Loucy (cell line): ENCODE measurements at regions not wholly inside any gene's neighbourhood (a gene's known extent, or its start where the extent isn't known, plus 50 kb on each side); places are given as distances from the start of the nearest gene placed in this dataset.

Experiments used
- H2AFZ ChIP-seq: fragments of 200-600 bp; sonication (generic); 2 replicates; pipeline ENCODE4 v1.6.0; 2016; ENCODE audit warnings: antibody characterized with exemption, mild to moderate bottlenecking, low read length, moderate library complexity
- H3F3A ChIP-seq: fragments of 200-600 bp; 2 replicates; pipeline ENCODE4 v1.6.0; 2016; ENCODE audit warnings: antibody characterized with exemption, low read depth, mild to moderate bottlenecking
- H3K27me3 ChIP-seq: fragments of 200-600 bp; sonication (generic); 2 replicates; pipeline ENCODE4 v1.6.1; 2014; ENCODE audit warnings: low read length, mild to moderate bottlenecking; ENCODE audit not compliant: insufficient read depth, poor library complexity, severe bottlenecking
- H3K36me3 ChIP-seq: fragments of 200-600 bp; sonication (generic); 2 replicates; pipeline ENCODE4 v1.6.1; 2016; ENCODE audit warnings: low read length; ENCODE audit not compliant: insufficient read depth
- H3K4me1 ChIP-seq: fragments of 200-600 bp; sonication (generic); 2 replicates; pipeline ENCODE4 v1.5.1; 2014; ENCODE audit warnings: low read length, mild to moderate bottlenecking; ENCODE audit not compliant: insufficient read depth, poor library complexity, severe bottlenecking
- H3K4me2 ChIP-seq: fragments of 200-600 bp; sonication (generic); 2 replicates; pipeline ENCODE4 v1.6.0; 2014; ENCODE audit warnings: antibody characterized with exemption, low read length, low read depth, mild to moderate bottlenecking; ENCODE audit not compliant: poor library complexity, severe bottlenecking
- H3K4me3 ChIP-seq: fragments of 200-600 bp; sonication (generic); 2 replicates; pipeline ENCODE4 v1.5.1; 2014; ENCODE audit warnings: low read length, mild to moderate bottlenecking, mixed read lengths; ENCODE audit not compliant: poor library complexity, severe bottlenecking
- H3K79me2 ChIP-seq: fragments of 200-600 bp; sonication (generic); 2 replicates; pipeline ENCODE4 v1.6.1; 2014; ENCODE audit warnings: low read length; ENCODE audit not compliant: insufficient read depth
- H3K9ac ChIP-seq: fragments of 200-600 bp; sonication (generic); 2 replicates; pipeline ENCODE4 v1.6.0; 2014; ENCODE audit warnings: mild to moderate bottlenecking, low read depth, low read length, moderate library complexity; ENCODE audit not compliant: poor library complexity, severe bottlenecking
- H3K9me2 ChIP-seq: fragments of 200-600 bp; sonication (generic); replicated peaks from 2 replicates; pipeline ENCODE4 v1.6.1; 2016; ENCODE audit warnings: low read depth, low read length, mixed read lengths
- H3K9me3 ChIP-seq: fragments of 200-600 bp; sonication (generic); 2 replicates; pipeline ENCODE4 v1.6.1; 2014; ENCODE audit warnings: mild to moderate bottlenecking, antibody characterized with exemption, low read length, low read depth; ENCODE audit not compliant: insufficient read depth
- H4K20me1 ChIP-seq: fragments of 200-600 bp; sonication (generic); 2 replicates; pipeline ENCODE4 v1.6.0; 2014; ENCODE audit warnings: antibody characterized with exemption, low read length, mild to moderate bottlenecking; ENCODE audit not compliant: insufficient read depth, poor library complexity, severe bottlenecking
- CTCF ChIP-seq: fragments of 200-600 bp; sonication (generic); conservative IDR thresholded peaks from 2 replicates; pipeline ENCODE4 v1.5.1; 2014; ENCODE audit warnings: mild to moderate bottlenecking, antibody characterized with exemption, low read length
- EZH2phosphoT487 ChIP-seq: fragments of 200-600 bp; IDR thresholded peaks from 2 replicates; pipeline ENCODE4 v1.6.1; 2018; ENCODE audit warnings: antibody characterized with exemption, mild to moderate bottlenecking, moderate library complexity, borderline replicate concordance

- no peaks in the 10 kb centered on the region for H3K9me3 ChIP-seq
- H3K27me3 ChIP-seq = no peaks in the 10 kb centered on the region
- no peaks in the 10 kb centered on the region for H3K79me2 ChIP-seq
- H3K4me3 ChIP-seq = no peak overlapping the region
- no peaks in the 10 kb centered on the region for H3K9me2 ChIP-seq
- no peaks in the 10 kb centered on the region for H3K36me3 ChIP-seq
- H3K9ac ChIP-seq = no peak overlapping the region
- TF ChIP-seq EZH2phosphoT487 (no peak), CTCF (no peak)
- H2AFZ ChIP-seq = no peak overlapping the region
- no peak overlapping the region for H3K4me2 ChIP-seq
- no peaks in the 10 kb centered on the region for H3F3A ChIP-seq
- no peaks in the 10 kb centered on the region for H3K4me1 ChIP-seq
- no peaks in the 10 kb centered on the region for H4K20me1 ChIP-seq
Observed at GRCh38 chr22:44409974-44410316, 88.1 kb downstream of the RTL6 start.

- Histone ChIP-seq H3K4me1 (no peaks in the 10 kb centered on the region), H4K20me1 (no peaks in the 10 kb centered on the region), H3K36me3 (no peaks in the 10 kb centered on the region), H3K9me3 (no peaks in the 10 kb centered on the region), H3K4me3 (no peak overlapping the region), H3F3A (no peaks in the 10 kb centered on the region), H3K9ac (no peak overlapping the region), H3K27me3 (no peaks in the 10 kb centered on the region), H2AFZ (no peak overlapping the region), H3K79me2 (no peaks in the 10 kb centered on the region), H3K4me2 (no peak overlapping the region), H3K9me2 (no peaks in the 10 kb centered on the region)
- TF ChIP-seq EZH2phosphoT487 = no peak
- TF ChIP-seq CTCF = no peak
Observed at GRCh38 chr22:44409211-44409973, 88.6 kb downstream of the RTL6 start.

DNA sequence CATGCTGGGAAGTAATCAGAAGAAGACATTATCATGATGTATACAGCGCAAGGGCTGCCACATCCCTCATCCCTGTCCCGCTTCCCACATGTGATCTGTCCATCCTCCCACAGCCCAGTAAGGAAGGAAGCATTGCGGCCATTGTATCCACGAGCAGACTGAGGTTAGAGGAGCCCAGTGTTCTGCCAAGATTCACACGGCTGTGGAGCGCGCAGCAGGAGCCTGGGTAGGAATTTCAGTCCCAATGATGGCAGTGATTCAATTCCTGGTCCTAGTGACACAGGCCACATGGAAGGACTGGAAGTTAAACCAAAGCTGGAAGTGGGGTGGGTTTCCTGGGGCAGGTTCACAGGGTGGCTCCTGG, 89.2 kb downstream of the RTL6 start:
- Histone ChIP-seq H3K79me2 (no peaks in the 10 kb centered on the region), H3K36me3 (no peaks in the 10 kb centered on the region), H4K20me1 (no peaks in the 10 kb centered on the region), H3K9me3 (no peaks in the 10 kb centered on the region), H2AFZ (no peak overlapping the region), H3K4me3 (no peak overlapping the region), H3K9ac (no peak overlapping the region), H3K27me3 (no peaks in the 10 kb centered on the region), H3K4me2 (no peak overlapping the region), H3F3A (no peaks in the 10 kb centered on the region), H3K4me1 (no peaks in the 10 kb centered on the region), H3K9me2 (no peaks in the 10 kb centered on the region)
- TF ChIP-seq EZH2phosphoT487 = no peak
- TF ChIP-seq CTCF = no peak
